IMR-90 (cell line): ENCODE measurements at regions not wholly inside any gene's neighbourhood (a gene's known extent, or its start where the extent isn't known, plus 50 kb on each side); places are given as distances from the start of the nearest gene placed in this dataset.

Experiments
- ATAC-seq: fragments of 200-7000 bp; cut with Tn5 transposase; 2 replicates; pipeline ENCODE4 v1.9.1; 2020; ENCODE audit warnings: low read depth, mild to moderate bottlenecking, moderate library complexity
- BruUV-seq: library from RNA; stranded (reverse); fragments of 400-500 nt; replicated peaks from 2 replicates; lab custom pipeline; 2021; lab: Mats Ljungman, UMichigan
- CTCF ChIA-PET: fragments of 300-600 bp; formaldehyde crosslinking; extraction: SDS; loops from one replicate; lab custom pipeline; 2021; ENCODE audit warnings: antibody characterized with exemption; lab: Yijun Ruan, JAX
- POLR2A ChIA-PET: fragments of 300-600 bp; sonication (Branson Sonifier 250); formaldehyde crosslinking; loops from one replicate; lab custom pipeline; 2022; ENCODE audit warnings: antibody characterized with exemption; ENCODE audit not compliant: unreplicated experiment; lab: Charles Lee
- DNase-seq: peaks from one replicate; pipeline ENCODE4 v3.0.0; 2013
- H2AFZ ChIP-seq: replicated peaks from 2 replicates; pipeline ENCODE3; 2013; ENCODE audit warnings: low read length, mild to moderate bottlenecking; ENCODE audit not compliant: poor library complexity
- H2AK5ac ChIP-seq: 2 replicates; pipeline ENCODE4 v1.6.1; 2013; ENCODE audit warnings: low read depth, low read length, inconsistent platforms
- H2AK9ac ChIP-seq: replicated peaks from 2 replicates; pipeline ENCODE3; 2013; ENCODE audit warnings: mild to moderate bottlenecking, low read depth, low read length, moderate library complexity; ENCODE audit not compliant: poor library complexity
- H2BK120ac ChIP-seq: 2 replicates; pipeline ENCODE4 v1.6.1; 2013; ENCODE audit warnings: low read depth, low read length, inconsistent platforms
- H2BK15ac ChIP-seq: 3 replicates; pipeline ENCODE4 v1.6.1; 2013; ENCODE audit warnings: low read depth, low read length, inconsistent platforms
- H2BK20ac ChIP-seq: 2 replicates; pipeline ENCODE4 v1.6.1; 2013; ENCODE audit warnings: low read depth, mild to moderate bottlenecking, inconsistent platforms, low read length, moderate library complexity
- H2BK5ac ChIP-seq: 2 replicates; pipeline ENCODE4 v1.6.1; 2013; ENCODE audit warnings: mild to moderate bottlenecking, low read depth, low read length, inconsistent platforms; ENCODE audit not compliant: poor library complexity, severe bottlenecking
- H3K14ac ChIP-seq: replicated peaks from 2 replicates; pipeline ENCODE4 v1.6.1; 2013; ENCODE audit warnings: low read depth, low read length, inconsistent platforms
- H3K18ac ChIP-seq: 2 replicates; pipeline ENCODE4 v1.6.1; 2013; ENCODE audit warnings: low read depth, low read length, control low read depth
- H3K23ac ChIP-seq: 2 replicates; pipeline ENCODE4 v1.6.1; 2013; ENCODE audit warnings: low read depth, low read length, inconsistent platforms
- H3K27ac ChIP-seq: 2 replicates; pipeline ENCODE4 v1.5.1; 2013; ENCODE audit warnings: mild to moderate bottlenecking, control low read depth, low read length; ENCODE audit not compliant: insufficient read depth
- H3K27me3 ChIP-seq: 2 replicates; pipeline ENCODE4 v1.6.1; 2013; ENCODE audit warnings: low read length; ENCODE audit not compliant: control insufficient read depth, insufficient read depth
- H3K36me3 ChIP-seq: 2 replicates; pipeline ENCODE4 v1.6.1; 2013; ENCODE audit warnings: low read length, mixed read lengths; ENCODE audit not compliant: control insufficient read depth, insufficient read depth
- H3K4ac ChIP-seq: 2 replicates; pipeline ENCODE4 v1.6.1; 2013; ENCODE audit warnings: low read depth, low read length, inconsistent platforms
- H3K4me1 ChIP-seq: 2 replicates; pipeline ENCODE4 v1.6.1; 2013; ENCODE audit warnings: low read length, mixed read lengths; ENCODE audit not compliant: control insufficient read depth, insufficient read depth
- H3K4me2 ChIP-seq: 2 replicates; pipeline ENCODE4 v1.6.1; 2013; ENCODE audit warnings: low read depth, mild to moderate bottlenecking, control low read depth, low read length, moderate library complexity
- H3K4me3 ChIP-seq: 2 replicates; pipeline ENCODE4 v1.5.1; 2013; ENCODE audit warnings: low read depth, mild to moderate bottlenecking, control low read depth, low read length, moderate library complexity; ENCODE audit not compliant: insufficient read depth
- H3K56ac ChIP-seq: 2 replicates; pipeline ENCODE4 v1.6.1; 2013; ENCODE audit warnings: low read length, inconsistent platforms; ENCODE audit not compliant: insufficient read depth; ENCODE audit errors: extremely low read depth
- H3K79me1 ChIP-seq, 2 experiments: 2 replicates each; pipeline ENCODE4 v1.6.1; 2013; ENCODE audit warnings: low read length in 2 of 2, inconsistent platforms in 1 of 2, low read depth in 1 of 2
- H3K9ac ChIP-seq: 2 replicates; pipeline ENCODE4 v1.6.1; 2013; ENCODE audit warnings: low read depth, low read length, control low read depth
- H3K9me1 ChIP-seq: 2 replicates; pipeline ENCODE4 v1.6.1; 2013; ENCODE audit warnings: low read length, inconsistent platforms; ENCODE audit not compliant: insufficient read depth
- H3K9me3 ChIP-seq: 2 replicates; pipeline ENCODE4 v1.6.1; 2013; ENCODE audit warnings: low read length; ENCODE audit not compliant: control insufficient read depth, insufficient read depth
- H4K20me1 ChIP-seq: 2 replicates; pipeline ENCODE4 v1.6.1; 2013; ENCODE audit warnings: low read length, inconsistent platforms; ENCODE audit not compliant: insufficient read depth
- H4K5ac ChIP-seq: 2 replicates; pipeline ENCODE4 v1.6.1; 2013; ENCODE audit warnings: mild to moderate bottlenecking, low read depth, low read length, control low read depth
- H4K8ac ChIP-seq, 2 experiments: 2 replicates each; pipeline ENCODE4 v1.6.1; 2013; ENCODE audit warnings: low read depth in 2 of 2, low read length in 2 of 2, control low read depth in 1 of 2, inconsistent platforms in 1 of 2
- H4K91ac ChIP-seq: 2 replicates; pipeline ENCODE4 v1.6.1; 2013; ENCODE audit warnings: low read depth, low read length, inconsistent platforms; ENCODE audit not compliant: insufficient read depth
- BHLHE40 ChIP-seq: fragments of 150-350 bp; IDR thresholded peaks from 2 replicates; pipeline ENCODE4 v1.6.1; 2016; ENCODE audit warnings: mild to moderate bottlenecking, low read depth, low read length
- FOS ChIP-seq: fragments of 150-350 bp; IDR thresholded peaks from 2 replicates; pipeline ENCODE4 v1.6.1; 2016; ENCODE audit warnings: low read depth, low read length
- MXI1 ChIP-seq: IDR thresholded peaks from 2 replicates; pipeline ENCODE4 v1.6.1; 2012; ENCODE audit warnings: low read depth, mild to moderate bottlenecking, low read length, moderate library complexity, borderline replicate concordance
- RAD21 ChIP-seq: IDR thresholded peaks from 2 replicates; pipeline ENCODE4 v1.6.1; 2012; ENCODE audit warnings: low read length, improper control_type of control experiment
- WGBS, 2 experiments: methylation state at CpG; one replicate each; pipeline versions ENCODE4 v1.1.5 to v1.1.7; 2013; ENCODE audit warnings: missing lambda C conversion rate in 2 of 2; ENCODE audit not compliant: insufficient read length in 1 of 2; ENCODE audit errors: extremely low coverage in 2 of 2; 5-methylcytosine and 5-hydroxymethylcytosine counted together
- dilution Hi-C: fragments of 300-500 bp; cut with HindIII; formaldehyde crosslinking; loops from one replicate; pipeline ENCODE4 v1.14.3; 2018; ENCODE audit warnings: low sequenced_read_pairs; ENCODE audit not compliant: unreplicated experiment
- in situ Hi-C: fragments of 300-500 bp; cut with MboI; formaldehyde crosslinking; loops from 3 replicates; pipeline ENCODE4 v1.14.3; 2019; ENCODE audit warnings: low sequenced_read_pairs, inconsistent platforms, mixed read lengths
- intact Hi-C: fragments of 100-400 bp; cut with micrococcal nuclease; formaldehyde crosslinking; loops from 2 replicates; pipeline ENCODE4 v1.10.0; 2022
- TF ChIP-seq, protein P1 (sequence below): fragments of 150-350 bp; IDR thresholded peaks from 2 replicates; pipeline ENCODE4 v1.6.1; 2017; ENCODE audit warnings: mild to moderate bottlenecking, antibody characterized with exemption, low read length, low read depth

DNA sequence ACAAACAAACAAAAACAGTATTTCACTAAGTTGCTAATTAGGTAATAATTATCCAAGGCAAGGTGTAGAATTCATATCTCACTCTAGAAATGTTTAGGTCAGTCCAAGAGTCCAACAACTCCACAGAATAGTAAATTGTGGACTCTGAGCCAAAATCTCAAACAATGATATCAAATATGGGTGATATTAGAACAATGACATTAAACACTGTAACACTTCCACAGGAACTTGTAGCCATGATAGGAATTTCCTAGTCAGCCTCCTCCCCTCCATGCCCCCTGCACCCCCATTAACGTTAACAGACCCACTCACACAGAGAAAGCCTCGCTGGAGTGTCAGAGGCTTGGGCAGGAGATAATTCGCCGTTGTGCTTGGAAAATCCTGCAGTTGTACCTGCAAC lies 305.0 kb upstream of the PIK3R1 start:
- Histone ChIP-seq H3K9me3 (no peaks in the 10 kb centered on the region), H3K79me1 (no peaks in the 10 kb centered on the region), H3K9me1 (no peaks in the 10 kb centered on the region), H2BK20ac (no peak overlapping the region), H3K27ac (no peak overlapping the region), H4K20me1 (no peaks in the 10 kb centered on the region), H3K14ac (no peak overlapping the region), H3K4me1 (no peaks in the 10 kb centered on the region), H3K27me3 (no peaks in the 10 kb centered on the region), H3K18ac (no peak overlapping the region), H3K4ac (no peak overlapping the region), H3K4me2 (no peak overlapping the region), H3K36me3 (no peaks in the 10 kb centered on the region), H3K23ac (no peak overlapping the region), H3K4me3 (no peak overlapping the region), H2BK120ac (no peak overlapping the region), H4K91ac (no peak overlapping the region), H2AK5ac (no peak overlapping the region), H4K8ac (no peak overlapping the region), H3K56ac (no peak overlapping the region), H2BK5ac (no peak overlapping the region), H4K5ac (no peak overlapping the region), H2BK15ac (no peak overlapping the region), H2AK9ac (no peak overlapping the region), H3K9ac (no peak overlapping the region), H2AFZ (no peak overlapping the region)
- in situ Hi-C loops (no loop called here), dilution Hi-C loops (no loop called here), intact Hi-C loops (no loop called here)
- POLR2A ChIA-PET = no interaction called here
- WGBS, 2 experiments = no CpG with 5 or more reads among the region's 4 CpGs
- CTCF ChIA-PET = no interaction called here
- no TSS peak for BruUV-seq
- TF ChIP-seq, protein P1, sequence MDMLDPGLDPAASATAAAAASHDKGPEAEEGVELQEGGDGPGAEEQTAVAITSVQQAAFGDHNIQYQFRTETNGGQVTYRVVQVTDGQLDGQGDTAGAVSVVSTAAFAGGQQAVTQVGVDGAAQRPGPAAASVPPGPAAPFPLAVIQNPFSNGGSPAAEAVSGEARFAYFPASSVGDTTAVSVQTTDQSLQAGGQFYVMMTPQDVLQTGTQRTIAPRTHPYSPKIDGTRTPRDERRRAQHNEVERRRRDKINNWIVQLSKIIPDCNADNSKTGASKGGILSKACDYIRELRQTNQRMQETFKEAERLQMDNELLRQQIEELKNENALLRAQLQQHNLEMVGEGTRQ = no peak
- no peak for TF ChIP-seq MXI1
- no peak for TF ChIP-seq RAD21
- TF ChIP-seq BHLHE40 = no peak
- no peak for TF ChIP-seq FOS
- no peak for DNase-seq
- no peak for ATAC-seq
